HEK293 (cell line): ENCODE measurements at regions not wholly inside any gene's neighbourhood (a gene's known extent, or its start where the extent isn't known, plus 50 kb on each side); places are given as distances from the start of the nearest gene placed in this dataset.

Source experiments
- CTCF ChIA-PET: fragments of 350-600 bp; formaldehyde crosslinking; extraction: SDS; loops from one replicate; lab custom pipeline; 2021; ENCODE audit warnings: antibody characterized with exemption; lab: Yijun Ruan, JAX
- POLR2A ChIA-PET: fragments of 300-600 bp; formaldehyde crosslinking; extraction: SDS; loops from one replicate; lab custom pipeline; 2020; ENCODE audit warnings: antibody characterized with exemption, inconsistent platforms; lab: Yijun Ruan, JAX
- H3K27ac ChIP-seq: fragments of 200-500 bp; sonication (Bioruptor generic); 2 replicates; pipeline ENCODE4 v1.5.1; 2014; ENCODE audit warnings: low read depth, low read length, control low read depth, inconsistent platforms; ENCODE audit errors: extremely low read depth
- H3K36me3 ChIP-seq, 2 experiments: fragments of 200-500 bp in 1 of 2; sonication (Bioruptor generic) in 1 of 2; 1 replicate in 1 of 2; 2 replicates in 1 of 2; pipeline ENCODE4 v1.5.1; 2014 to 2017; ENCODE audit warnings: inconsistent platforms in 2 of 2, low read length in 2 of 2; ENCODE audit not compliant: control insufficient read depth in 2 of 2, insufficient read depth in 1 of 2
- H3K4me1 ChIP-seq: fragments of 200-500 bp; sonication (Bioruptor generic); 2 replicates; pipeline ENCODE4 v1.5.1; 2014; ENCODE audit warnings: mild to moderate bottlenecking, low read length, inconsistent platforms; ENCODE audit not compliant: control insufficient read depth, insufficient read depth
- H3K4me3 ChIP-seq: 2 replicates; pipeline ENCODE4 v1.5.1; 2011; ENCODE audit warnings: low read depth, mild to moderate bottlenecking, control low read depth, low read length, moderate library complexity
- H3K9me3 ChIP-seq: fragments of 200-500 bp; sonication (Bioruptor generic); 2 replicates; pipeline ENCODE4 v1.5.1; 2014; ENCODE audit warnings: low read depth, low read length, inconsistent platforms; ENCODE audit not compliant: control insufficient read depth, insufficient read depth
- MYNN ChIP-seq: fragments of 450-650 bp; formaldehyde crosslinking; IDR thresholded peaks from 2 replicates; pipeline ENCODE4 v1.5.1; 2016; ENCODE audit warnings: missing biosample characterization, missing genetic modification characterization, borderline replicate concordance
- SALL2 ChIP-seq: fragments of 450-650 bp; formaldehyde crosslinking; IDR thresholded peaks from 2 replicates; pipeline ENCODE4 v1.5.0; 2017; ENCODE audit warnings: missing biosample characterization, mild to moderate bottlenecking, missing genetic modification characterization, borderline replicate concordance
- SETDB1 ChIP-seq: IDR thresholded peaks from one replicate; pipeline ENCODE4 v1.6.1; 2017; ENCODE audit warnings: mild to moderate bottlenecking, low read length, moderate library complexity, mixed read lengths; ENCODE audit not compliant: insufficient read length
- YY2 ChIP-seq: fragments of 450-650 bp; formaldehyde crosslinking; IDR thresholded peaks from 2 replicates; pipeline ENCODE4 v1.5.1; 2016; ENCODE audit warnings: missing biosample characterization, missing genetic modification characterization
- ZFP41 ChIP-seq: fragments of 450-650 bp; formaldehyde crosslinking; IDR thresholded peaks from 2 replicates; pipeline ENCODE4 v1.5.1; 2016; ENCODE audit warnings: missing biosample characterization, missing genetic modification characterization, borderline replicate concordance
- ZNF138 ChIP-seq: fragments of 450-650 bp; formaldehyde crosslinking; IDR thresholded peaks from 2 replicates; pipeline ENCODE4 v1.5.1; 2016; ENCODE audit warnings: missing biosample characterization, missing genetic modification characterization, borderline replicate concordance
- ZNF169 ChIP-seq: fragments of 450-650 bp; formaldehyde crosslinking; IDR thresholded peaks from 2 replicates; pipeline ENCODE4 v1.5.1; 2016; ENCODE audit warnings: missing biosample characterization, missing genetic modification characterization
- ZNF184 ChIP-seq: fragments of 450-650 bp; IDR thresholded peaks from 2 replicates; pipeline ENCODE4 v1.5.1; 2018; ENCODE audit warnings: missing biosample characterization, mild to moderate bottlenecking, missing genetic modification characterization
- ZNF23 ChIP-seq: fragments of 450-650 bp; formaldehyde crosslinking; IDR thresholded peaks from 2 replicates; pipeline ENCODE4 v1.5.1; 2016; ENCODE audit warnings: missing biosample characterization, missing genetic modification characterization, borderline replicate concordance
- ZNF24 ChIP-seq: fragments of 450-650 bp; formaldehyde crosslinking; IDR thresholded peaks from 2 replicates; pipeline ENCODE4 v1.5.1; 2016; ENCODE audit warnings: missing biosample characterization, missing genetic modification characterization
- ZNF362 ChIP-seq: fragments of 450-650 bp; formaldehyde crosslinking; IDR thresholded peaks from 2 replicates; pipeline ENCODE4 v1.5.1; 2016; ENCODE audit warnings: missing biosample characterization, missing genetic modification characterization
- ZNF416 ChIP-seq: fragments of 450-650 bp; formaldehyde crosslinking; IDR thresholded peaks from 2 replicates; pipeline ENCODE4 v1.5.1; 2016; ENCODE audit warnings: missing biosample characterization, missing genetic modification characterization
- ZNF558 ChIP-seq: fragments of 450-650 bp; formaldehyde crosslinking; IDR thresholded peaks from 2 replicates; pipeline ENCODE4 v1.5.1; 2016; ENCODE audit warnings: missing biosample characterization, missing genetic modification characterization
- ZNF610 ChIP-seq: fragments of 450-650 bp; formaldehyde crosslinking; IDR thresholded peaks from 2 replicates; pipeline ENCODE4 v1.5.1; 2016; ENCODE audit warnings: missing biosample characterization, missing genetic modification characterization, borderline replicate concordance
- ZNF654 ChIP-seq: fragments of 450-650 bp; formaldehyde crosslinking; IDR thresholded peaks from 2 replicates; pipeline ENCODE4 v1.5.1; 2016; ENCODE audit warnings: low read depth, missing biosample characterization, missing genetic modification characterization
- ZNF658 ChIP-seq: fragments of 450-650 bp; formaldehyde crosslinking; IDR thresholded peaks from 2 replicates; pipeline ENCODE4; 2016; ENCODE audit warnings: missing biosample characterization, missing genetic modification characterization
- ZNF704 ChIP-seq: fragments of 450-650 bp; formaldehyde crosslinking; IDR thresholded peaks from 2 replicates; pipeline ENCODE4 v1.5.1; 2016; ENCODE audit warnings: missing biosample characterization, missing genetic modification characterization
- ZNF707 ChIP-seq: fragments of 450-650 bp; formaldehyde crosslinking; IDR thresholded peaks from 2 replicates; pipeline ENCODE4 v1.5.1; 2016; ENCODE audit warnings: missing biosample characterization, missing genetic modification characterization
- ZNF837 ChIP-seq: fragments of 450-650 bp; formaldehyde crosslinking; IDR thresholded peaks from 2 replicates; pipeline ENCODE4 v1.5.1; 2016; ENCODE audit warnings: missing biosample characterization, missing genetic modification characterization
- TF ChIP-seq, protein P1 (sequence below): fragments of 450-650 bp; formaldehyde crosslinking; IDR thresholded peaks from 2 replicates; pipeline ENCODE4 v1.5.0; 2017; ENCODE audit warnings: missing biosample characterization, missing genetic modification characterization, borderline replicate concordance
- TF ChIP-seq, protein P2 (sequence below): fragments of 450-650 bp; formaldehyde crosslinking; IDR thresholded peaks from 2 replicates; pipeline ENCODE4 v1.5.1; 2016; ENCODE audit warnings: missing biosample characterization, missing genetic modification characterization

DNA sequence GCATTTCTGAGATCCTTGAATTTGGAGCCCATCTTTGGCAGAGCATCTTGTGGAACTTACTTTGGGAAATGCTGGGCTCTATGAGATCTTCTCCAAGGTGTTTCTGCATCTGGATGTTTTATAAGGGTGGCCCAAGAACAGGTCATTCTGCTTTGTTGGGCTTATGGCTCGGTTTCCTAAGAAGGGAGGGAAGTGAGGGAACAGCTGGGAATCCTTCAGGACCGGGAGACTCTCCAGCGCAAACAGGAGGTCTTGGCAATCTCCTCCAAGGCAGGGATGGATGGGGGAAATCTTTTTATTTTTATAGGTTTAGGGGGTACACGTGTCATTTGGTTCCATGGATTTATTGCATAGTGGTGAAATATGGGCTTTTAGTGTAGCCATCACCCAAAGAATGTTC lies 54.7 kb downstream of the IRX3 start:
- no peaks in the 10 kb centered on the region for H3K4me1 ChIP-seq
- TF ChIP-seq YY2 (tag by site-specific recombination), result no peak
- no peak for TF ChIP-seq ZNF658 (tag by site-specific recombination)
- ChIA-PET POLR2A (no interaction called here), CTCF (no interaction called here)
- no peaks in the 10 kb centered on the region for H3K36me3 ChIP-seq
- no peak overlapping the region for H3K4me3 ChIP-seq
- no peak overlapping the region for H3K27ac ChIP-seq
- H3K9me3 ChIP-seq, result no peaks in the 10 kb centered on the region

- no peak overlapping the region for H3K27ac ChIP-seq
- no peaks in the 10 kb centered on the region for H3K36me3 ChIP-seq
- ChIA-PET POLR2A (no interaction called here), CTCF (interaction anchor here (0.7 kb wide), 1 partner anchor 284 kb away, joined by 3 read pairs; no protein-coding TSS in a partner anchor)
- H3K9me3 ChIP-seq, result no peaks in the 10 kb centered on the region
- TF ChIP-seq ZNF184 (no peak), SALL2 (tag by site-specific recombination) (no peak), ZNF169 (no peak), ZNF138 (tag by site-specific recombination) (no peak), ZNF654 (tag by site-specific recombination) (no peak)
- H3K4me3 ChIP-seq, result no peak overlapping the region
- H3K4me1 ChIP-seq, result no peaks in the 10 kb centered on the region
Measured at GRCh38 chr16:54231336-54231735, 55.3 kb downstream of the IRX3 start.

DNA sequence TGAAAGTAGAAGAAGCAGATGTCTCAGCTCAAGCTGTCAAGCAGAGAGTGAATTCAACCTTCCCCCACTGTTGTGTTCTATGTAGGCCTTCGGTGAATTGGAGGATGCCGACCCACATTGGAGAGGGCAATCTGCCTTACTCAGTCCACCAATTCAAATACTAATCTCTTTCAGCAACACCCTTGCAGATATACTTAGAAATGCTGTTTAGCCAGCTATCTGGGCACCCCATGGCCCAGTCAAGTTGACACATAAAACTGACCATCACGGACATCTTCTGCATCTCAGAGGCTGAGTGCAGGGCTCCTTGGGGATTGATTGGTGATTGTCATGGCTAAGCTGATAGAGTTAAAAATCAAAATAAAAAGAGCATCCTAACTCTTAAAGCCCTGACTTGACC lies 58.3 kb downstream of the IRX3 start:
- Histone ChIP-seq H3K27ac (no peak overlapping the region), H3K4me3 (no peak overlapping the region), H3K9me3 (no peaks in the 10 kb centered on the region), H3K4me1 (no peaks in the 10 kb centered on the region), H3K36me3 (no peaks in the 10 kb centered on the region)
- TF ChIP-seq ZNF416 (tag by site-specific recombination) (peak; percentile 96), SETDB1 (peak; percentile 20)
- TF ChIP-seq, protein P1, sequence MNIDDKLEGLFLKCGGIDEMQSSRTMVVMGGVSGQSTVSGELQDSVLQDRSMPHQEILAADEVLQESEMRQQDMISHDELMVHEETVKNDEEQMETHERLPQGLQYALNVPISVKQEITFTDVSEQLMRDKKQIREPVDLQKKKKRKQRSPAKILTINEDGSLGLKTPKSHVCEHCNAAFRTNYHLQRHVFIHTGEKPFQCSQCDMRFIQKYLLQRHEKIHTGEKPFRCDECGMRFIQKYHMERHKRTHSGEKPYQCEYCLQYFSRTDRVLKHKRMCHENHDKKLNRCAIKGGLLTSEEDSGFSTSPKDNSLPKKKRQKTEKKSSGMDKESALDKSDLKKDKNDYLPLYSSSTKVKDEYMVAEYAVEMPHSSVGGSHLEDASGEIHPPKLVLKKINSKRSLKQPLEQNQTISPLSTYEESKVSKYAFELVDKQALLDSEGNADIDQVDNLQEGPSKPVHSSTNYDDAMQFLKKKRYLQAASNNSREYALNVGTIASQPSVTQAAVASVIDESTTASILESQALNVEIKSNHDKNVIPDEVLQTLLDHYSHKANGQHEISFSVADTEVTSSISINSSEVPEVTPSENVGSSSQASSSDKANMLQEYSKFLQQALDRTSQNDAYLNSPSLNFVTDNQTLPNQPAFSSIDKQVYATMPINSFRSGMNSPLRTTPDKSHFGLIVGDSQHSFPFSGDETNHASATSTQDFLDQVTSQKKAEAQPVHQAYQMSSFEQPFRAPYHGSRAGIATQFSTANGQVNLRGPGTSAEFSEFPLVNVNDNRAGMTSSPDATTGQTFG (tag by site-specific recombination), result no peak
- CTCF ChIA-PET, result no interaction called here
- POLR2A ChIA-PET, result no interaction called here

- Histone ChIP-seq H3K4me1 (no peaks in the 10 kb centered on the region), H3K9me3 (no peaks in the 10 kb centered on the region), H3K27ac (no peak overlapping the region), H3K4me3 (no peak overlapping the region), H3K36me3 (no peaks in the 10 kb centered on the region)
- ChIA-PET POLR2A (no interaction called here), CTCF (no interaction called here)
- no peak for TF ChIP-seq ZNF704 (tag by site-specific recombination)
- TF ChIP-seq ZNF837 (tag by site-specific recombination), result no peak
- no peak for TF ChIP-seq MYNN (tag by site-specific recombination)
- TF ChIP-seq, protein P2, sequence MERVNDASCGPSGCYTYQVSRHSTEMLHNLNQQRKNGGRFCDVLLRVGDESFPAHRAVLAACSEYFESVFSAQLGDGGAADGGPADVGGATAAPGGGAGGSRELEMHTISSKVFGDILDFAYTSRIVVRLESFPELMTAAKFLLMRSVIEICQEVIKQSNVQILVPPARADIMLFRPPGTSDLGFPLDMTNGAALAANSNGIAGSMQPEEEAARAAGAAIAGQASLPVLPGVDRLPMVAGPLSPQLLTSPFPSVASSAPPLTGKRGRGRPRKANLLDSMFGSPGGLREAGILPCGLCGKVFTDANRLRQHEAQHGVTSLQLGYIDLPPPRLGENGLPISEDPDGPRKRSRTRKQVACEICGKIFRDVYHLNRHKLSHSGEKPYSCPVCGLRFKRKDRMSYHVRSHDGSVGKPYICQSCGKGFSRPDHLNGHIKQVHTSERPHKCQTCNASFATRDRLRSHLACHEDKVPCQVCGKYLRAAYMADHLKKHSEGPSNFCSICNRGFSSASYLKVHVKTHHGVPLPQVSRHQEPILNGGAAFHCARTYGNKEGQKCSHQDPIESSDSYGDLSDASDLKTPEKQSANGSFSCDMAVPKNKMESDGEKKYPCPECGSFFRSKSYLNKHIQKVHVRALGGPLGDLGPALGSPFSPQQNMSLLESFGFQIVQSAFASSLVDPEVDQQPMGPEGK (tag by site-specific recombination), result no peak
- TF ChIP-seq ZNF707 (tag by site-specific recombination), result no peak
- TF ChIP-seq ZNF362 (tag by site-specific recombination), result no peak
- TF ChIP-seq ZNF24 (tag by site-specific recombination), result no peak
- no peak for TF ChIP-seq ZNF23
- no peak for TF ChIP-seq ZNF558 (tag by site-specific recombination)
- no peak for TF ChIP-seq ZFP41
- no peak for TF ChIP-seq ZNF610 (tag by site-specific recombination)
Measured at GRCh38 chr16:54226296-54227010, 60.1 kb downstream of the IRX3 start.
